ENCODE measurements at regions not wholly inside any gene's neighbourhood (a gene's known extent, or its start where the extent isn't known, plus 50 kb on each side); places are given as distances from the start of the nearest gene placed in this dataset.
A peak's percentile ranks its signal among the peaks of the same experiment; 100 is the strongest.

- ChIA-PET POLR2A (no interaction called here), CTCF (interaction anchor here (0.9 to 2.1 kb wide), 6 partner anchors 22 to 267 kb away, joined by 3 to 7 read pairs (median 4); no protein-coding TSS in a partner anchor)
- Histone ChIP-seq H3K27me3 (ENCODE audit: control insufficient read depth, insufficient read depth, low read length) (no peaks in the 10 kb centered on the region), H3K4me3 (ENCODE audit: low read depth, low read length) (no peak overlapping the region), H3K36me3 (ENCODE audit: control insufficient read depth, insufficient read depth, low read length) (no peaks in the 10 kb centered on the region)
- DNase-seq (ENCODE audit: low read depth): peak; percentile 67
- TF ChIP-seq CTCF (IDR thresholded peaks at IDR 0.05; ENCODE audit: insufficient read depth, low read depth, low read length): no peak
Measured at GRCh38 chr6:53439556-53439955, 90.8 kb upstream of the ELOVL5 start.

- no peaks in the 10 kb centered on the region for H3K36me3 ChIP-seq (ENCODE audit: control insufficient read depth, insufficient read depth, low read length)
- ChIA-PET CTCF (interaction anchor here (0.6 to 3.9 kb wide), 6 partner anchors 42 to 266 kb away, joined by 3 to 29 read pairs (median 4); no protein-coding TSS in a partner anchor), POLR2A (interaction anchor here (0.7 kb wide), 1 partner anchor 90 kb away, joined by 7 read pairs; no protein-coding TSS in a partner anchor)
- DNase-seq (ENCODE audit: low read depth): peak; percentile 49
- no peak overlapping the region for H3K4me3 ChIP-seq (ENCODE audit: low read depth, low read length)
- no peaks in the 10 kb centered on the region for H3K27me3 ChIP-seq (ENCODE audit: control insufficient read depth, insufficient read depth, low read length)
- peak; percentile 65 for TF ChIP-seq CTCF (IDR thresholded peaks at IDR 0.05; ENCODE audit: insufficient read depth, low read depth, low read length)
Measured at GRCh38 chr6:53437557-53438202, 88.9 kb upstream of the ELOVL5 start.

- no peak for DNase-seq (ENCODE audit: low read depth)
- no peaks in the 10 kb centered on the region for H3K27me3 ChIP-seq (ENCODE audit: control insufficient read depth, insufficient read depth, low read length)
- H3K4me3 ChIP-seq (ENCODE audit: low read depth, low read length): no peak overlapping the region
- no peak for TF ChIP-seq CTCF (IDR thresholded peaks at IDR 0.05; ENCODE audit: insufficient read depth, low read depth, low read length)
- no peaks in the 10 kb centered on the region for H3K36me3 ChIP-seq (ENCODE audit: control insufficient read depth, insufficient read depth, low read length)
- POLR2A ChIA-PET: interaction anchor here (0.7 kb wide), 1 partner anchor 89 kb away, joined by 7 read pairs; no protein-coding TSS in a partner anchor
- CTCF ChIA-PET: interaction anchor here (0.6 to 3.9 kb wide), 5 partner anchors 43 to 267 kb away, joined by 3 to 29 read pairs (median 3); no protein-coding TSS in a partner anchor
Measured at GRCh38 chr6:53436526-53437303, 88.0 kb upstream of the ELOVL5 start.

- H3K27me3 ChIP-seq (ENCODE audit: control insufficient read depth, insufficient read depth, low read length): no peaks in the 10 kb centered on the region
- H3K36me3 ChIP-seq (ENCODE audit: control insufficient read depth, insufficient read depth, low read length): no peaks in the 10 kb centered on the region
- no peak for TF ChIP-seq CTCF (IDR thresholded peaks at IDR 0.05; ENCODE audit: insufficient read depth, low read depth, low read length)
- no peak overlapping the region for H3K4me3 ChIP-seq (ENCODE audit: low read depth, low read length)
- DNase-seq (ENCODE audit: low read depth): no peak
- CTCF ChIA-PET: interaction anchor here (1.0 to 1.8 kb wide), 6 partner anchors 9 to 261 kb away, joined by 3 to 5 read pairs (median 3); no protein-coding TSS in a partner anchor
- POLR2A ChIA-PET: no interaction called here
Measured at GRCh38 chr6:53433951-53434285, 85.2 kb upstream of the ELOVL5 start.

- Histone ChIP-seq H3K27me3 (ENCODE audit: control insufficient read depth, insufficient read depth, low read length) (no peaks in the 10 kb centered on the region), H3K4me3 (ENCODE audit: low read depth, low read length) (no peak overlapping the region), H3K36me3 (ENCODE audit: control insufficient read depth, insufficient read depth, low read length) (no peaks in the 10 kb centered on the region)
- ChIA-PET POLR2A (no interaction called here), CTCF (interaction anchor here (1.0 to 1.8 kb wide), 7 partner anchors 9 to 261 kb away, joined by 3 to 5 read pairs (median 3); no protein-coding TSS in a partner anchor)
- TF ChIP-seq CTCF (IDR thresholded peaks at IDR 0.05; ENCODE audit: insufficient read depth, low read depth, low read length): no peak
- no peak for DNase-seq (ENCODE audit: low read depth)
Measured at GRCh38 chr6:53433261-53433950, 84.7 kb upstream of the ELOVL5 start.
